GM19043 (cell line): ENCODE measurements at regions not wholly inside any gene's neighbourhood (a gene's known extent, or its start where the extent isn't known, plus 50 kb on each side); places are given as distances from the start of the nearest gene placed in this dataset.

Experiments
- ATAC-seq: cut with Tn5 transposase; IDR thresholded peaks from one replicate; pipeline ENCODE4 v1.9.1; 2021; ENCODE audit warnings: low read depth; ENCODE audit not compliant: unreplicated experiment

- ATAC-seq: no peak
Observed at GRCh38 chr3:83971666-83972065, 987.1 kb upstream of the CADM2 start.

GRCh38 chr3:84008623-84009022, 950.2 kb upstream of the CADM2 start:
- ATAC-seq: no peak

GRCh38 chr3:84023842-84024241, 934.9 kb upstream of the CADM2 start:
- ATAC-seq: no peak

- no peak for ATAC-seq
Observed at GRCh38 chr3:84039099-84039498, 919.7 kb upstream of the CADM2 start.

- ATAC-seq: no peak
Observed at GRCh38 chr3:84042399-84043106, 916.2 kb upstream of the CADM2 start.

- no peak for ATAC-seq
Observed at GRCh38 chr3:84066915-84067314, 891.9 kb upstream of the CADM2 start.

- no peak for ATAC-seq
Observed at GRCh38 chr3:84073664-84074063, 885.1 kb upstream of the CADM2 start.

- no peak for ATAC-seq
Observed at GRCh38 chr3:84074767-84075166, 884.0 kb upstream of the CADM2 start.

GRCh38 chr3:84077479-84077878, 881.3 kb upstream of the CADM2 start:
- no peak for ATAC-seq

- no peak for ATAC-seq
Observed at GRCh38 chr3:84082726-84083125, 876.1 kb upstream of the CADM2 start.

- no peak for ATAC-seq
Observed at GRCh38 chr3:84092907-84093306, 865.9 kb upstream of the CADM2 start.

GRCh38 chr3:84096188-84096587, 862.6 kb upstream of the CADM2 start:
- no peak for ATAC-seq

GRCh38 chr3:84100861-84101260, 857.9 kb upstream of the CADM2 start:
- ATAC-seq: no peak

- ATAC-seq: no peak
Observed at GRCh38 chr3:84108442-84108971, 850.3 kb upstream of the CADM2 start.

GRCh38 chr3:84109911-84110310, 848.9 kb upstream of the CADM2 start:
- no peak for ATAC-seq

- ATAC-seq: no peak
Observed at GRCh38 chr3:84110787-84111186, 848.0 kb upstream of the CADM2 start.

- no peak for ATAC-seq
Observed at GRCh38 chr3:84125201-84125721, 833.5 kb upstream of the CADM2 start.

GRCh38 chr3:84125760-84126159, 833.0 kb upstream of the CADM2 start:
- ATAC-seq: no peak

- no peak for ATAC-seq
Observed at GRCh38 chr3:84126160-84126559, 832.6 kb upstream of the CADM2 start.

GRCh38 chr3:84128024-84128423, 830.8 kb upstream of the CADM2 start:
- ATAC-seq: no peak

- ATAC-seq: no peak
Observed at GRCh38 chr3:84136425-84136824, 822.4 kb upstream of the CADM2 start.

- ATAC-seq: no peak
Observed at GRCh38 chr3:84140631-84141030, 818.2 kb upstream of the CADM2 start.
